Thyroid gland (tissue), 4 donors: ENCODE measurements at regions not wholly inside any gene's neighbourhood (a gene's known extent, or its start where the extent isn't known, plus 50 kb on each side); places are given as distances from the start of the nearest gene placed in this dataset.

ENCODE experiments used
- POLR2A ChIP-seq, 2 donors: fragments of 450-650 bp; IDR thresholded peaks; one replicate each; pipeline ENCODE4 v1.6.1; 2017; ENCODE audit warnings: antibody characterized with exemption in 2 of 2, mild to moderate bottlenecking in 2 of 2, moderate library complexity in 1 of 2
- TF ChIP-seq, protein P1 (sequence below), 6 experiments: fragments of 200-600 bp in 3 of 6; fragments of 450-650 bp in 3 of 6; sonication (generic) in 3 of 6; IDR thresholded peaks; one replicate each; pipeline ENCODE4 v1.5.1; 2016 to 2019; ENCODE audit warnings: antibody characterized with exemption in 6 of 6, mild to moderate bottlenecking in 2 of 6, inconsistent platforms in 1 of 6, moderate library complexity in 1 of 6

DNA sequence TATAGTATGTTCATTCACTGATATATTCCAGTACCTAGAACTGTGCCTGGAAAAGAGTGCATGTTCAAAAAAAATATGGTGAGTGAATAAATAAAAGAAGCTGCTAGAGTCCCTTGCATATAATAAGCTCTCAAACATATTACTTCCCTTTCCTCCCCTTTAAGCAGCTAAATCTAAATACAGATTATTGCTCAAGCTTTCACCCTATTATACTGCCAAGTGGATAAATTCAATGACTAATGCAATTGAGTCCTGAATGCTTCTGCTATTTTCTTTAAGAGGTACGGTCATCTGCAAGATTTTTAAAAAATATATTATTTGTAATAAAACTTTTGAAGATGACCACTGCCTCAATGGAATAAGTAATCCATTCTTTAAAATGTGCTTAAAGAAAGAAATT lies 248.4 kb downstream of the PLK2 start:
- TF ChIP-seq, protein P1, sequence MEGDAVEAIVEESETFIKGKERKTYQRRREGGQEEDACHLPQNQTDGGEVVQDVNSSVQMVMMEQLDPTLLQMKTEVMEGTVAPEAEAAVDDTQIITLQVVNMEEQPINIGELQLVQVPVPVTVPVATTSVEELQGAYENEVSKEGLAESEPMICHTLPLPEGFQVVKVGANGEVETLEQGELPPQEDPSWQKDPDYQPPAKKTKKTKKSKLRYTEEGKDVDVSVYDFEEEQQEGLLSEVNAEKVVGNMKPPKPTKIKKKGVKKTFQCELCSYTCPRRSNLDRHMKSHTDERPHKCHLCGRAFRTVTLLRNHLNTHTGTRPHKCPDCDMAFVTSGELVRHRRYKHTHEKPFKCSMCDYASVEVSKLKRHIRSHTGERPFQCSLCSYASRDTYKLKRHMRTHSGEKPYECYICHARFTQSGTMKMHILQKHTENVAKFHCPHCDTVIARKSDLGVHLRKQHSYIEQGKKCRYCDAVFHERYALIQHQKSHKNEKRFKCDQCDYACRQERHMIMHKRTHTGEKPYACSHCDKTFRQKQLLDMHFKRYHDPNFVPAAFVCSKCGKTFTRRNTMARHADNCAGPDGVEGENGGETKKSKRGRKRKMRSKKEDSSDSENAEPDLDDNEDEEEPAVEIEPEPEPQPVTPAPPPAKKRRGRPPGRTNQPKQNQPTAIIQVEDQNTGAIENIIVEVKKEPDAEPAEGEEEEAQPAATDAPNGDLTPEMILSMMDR (IDR thresholded peaks at IDR 0.05) = no peak
- TF ChIP-seq POLR2A (IDR thresholded peaks at IDR 0.05) = no peak
